ENCODE measurements at regions not wholly inside any gene's neighbourhood (a gene's known extent, or its start where the extent isn't known, plus 50 kb on each side); places are given as distances from the start of the nearest gene placed in this dataset.
"Not testable (repeated sequence)": the region's sequence is repeated elsewhere in the genome, so short reads cannot be mapped to it uniquely, and the experiment has no call there.

- Mint-ChIP-seq H3K4me3 (ENCODE audit: unreplicated experiment) (no peak overlapping the region), H3K27me3 (ENCODE audit: unreplicated experiment) (no peaks in the 10 kb centered on the region), H3K27ac (ENCODE audit: unreplicated experiment) (no peak overlapping the region), H3K9me3 (ENCODE audit: unreplicated experiment) (no peaks in the 10 kb centered on the region), H3K4me1 (ENCODE audit: unreplicated experiment) (no peaks in the 10 kb centered on the region), H3K36me3 (ENCODE audit: low read depth, unreplicated experiment) (no peaks in the 10 kb centered on the region)
- no peak for DNase-seq (ENCODE audit: low spot score)
- no peak for TF ChIP-seq CTCF (IDR thresholded peaks at IDR 0.05; ENCODE audit: unreplicated experiment)
Observed at GRCh38 chr4:111957997-111958396, 187.3 kb upstream of the FAM241A start.

DNA sequence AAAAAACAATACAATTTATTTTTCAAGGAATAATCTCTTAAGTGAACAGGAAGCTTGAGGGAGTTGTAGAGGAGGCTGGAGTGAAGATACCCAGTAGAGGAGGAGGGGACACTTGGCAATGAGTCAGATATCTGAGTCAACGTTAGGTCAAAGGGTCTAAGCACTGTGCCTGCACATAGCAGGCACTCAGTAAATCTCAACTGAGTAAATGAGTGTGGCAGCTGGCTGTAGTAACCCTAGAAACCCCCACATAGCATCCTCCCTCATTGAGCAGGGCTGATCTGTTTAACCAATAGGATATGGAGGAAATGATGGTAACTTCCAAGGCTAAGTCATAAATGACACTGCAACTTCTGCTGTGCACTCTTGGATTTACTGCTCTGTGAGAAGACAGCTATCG lies 186.0 kb upstream of the FAM241A start:
- Mint-ChIP-seq H3K4me3 (ENCODE audit: unreplicated experiment) (no peak overlapping the region), H3K36me3 (ENCODE audit: low read depth, unreplicated experiment) (no peaks in the 10 kb centered on the region), H3K27me3 (ENCODE audit: unreplicated experiment) (no peaks in the 10 kb centered on the region), H3K27ac (ENCODE audit: unreplicated experiment) (no peak overlapping the region), H3K4me1 (ENCODE audit: unreplicated experiment) (no peaks in the 10 kb centered on the region), H3K9me3 (ENCODE audit: unreplicated experiment) (no peaks in the 10 kb centered on the region)
- DNase-seq (ENCODE audit: low spot score) = no peak
- no peak for TF ChIP-seq CTCF (IDR thresholded peaks at IDR 0.05; ENCODE audit: unreplicated experiment)

DNA sequence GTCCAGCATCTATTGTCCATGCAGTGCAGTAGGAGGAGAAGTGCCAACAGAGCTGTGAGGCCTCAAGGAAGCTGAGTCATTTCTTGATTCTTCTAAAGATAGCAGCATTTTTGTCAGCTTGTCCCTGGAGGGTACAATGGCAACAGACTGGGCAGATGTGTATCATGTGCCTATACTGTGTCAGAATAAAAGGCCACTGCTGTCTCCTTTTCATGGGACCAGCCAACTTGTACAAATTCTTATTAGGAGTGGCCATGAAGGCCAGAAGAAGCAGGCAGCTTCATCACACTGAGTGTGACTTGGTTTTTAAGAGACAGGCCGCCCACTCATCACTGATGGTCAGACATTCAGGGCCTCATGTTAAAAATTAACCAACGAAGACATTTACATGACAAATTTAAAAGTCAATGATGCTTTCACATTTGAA lies 185.0 kb upstream of the FAM241A start:
- no peaks in the 10 kb centered on the region for H3K27me3 Mint-ChIP-seq (ENCODE audit: unreplicated experiment)
- H3K27ac Mint-ChIP-seq (ENCODE audit: unreplicated experiment) = no peak overlapping the region
- no peaks in the 10 kb centered on the region for H3K9me3 Mint-ChIP-seq (ENCODE audit: unreplicated experiment)
- no peak for DNase-seq (ENCODE audit: low spot score)
- H3K4me1 Mint-ChIP-seq (ENCODE audit: unreplicated experiment) = no peaks in the 10 kb centered on the region
- H3K4me3 Mint-ChIP-seq (ENCODE audit: unreplicated experiment) = no peak overlapping the region
- H3K36me3 Mint-ChIP-seq (ENCODE audit: low read depth, unreplicated experiment) = no peaks in the 10 kb centered on the region
- TF ChIP-seq CTCF (IDR thresholded peaks at IDR 0.05; ENCODE audit: unreplicated experiment) = no peak

DNA sequence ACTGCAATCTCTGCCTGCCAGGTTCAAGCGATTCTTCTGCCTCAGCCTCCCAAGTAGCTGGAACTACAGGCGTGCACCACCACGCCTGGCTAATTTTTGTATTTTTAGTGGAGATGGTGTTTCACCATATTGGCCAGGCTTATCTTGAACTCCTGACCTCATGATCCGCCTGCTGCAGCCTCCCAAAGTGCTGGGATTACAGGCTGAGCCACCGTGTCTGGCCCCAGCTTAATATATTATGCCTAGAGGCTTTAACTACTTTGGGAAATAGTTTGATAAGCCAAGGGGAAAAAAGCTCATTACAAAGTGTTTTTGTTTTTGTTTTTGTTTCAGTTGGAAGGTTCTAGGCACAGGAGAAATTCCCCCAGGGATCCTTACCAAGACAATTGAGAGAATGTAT lies 184.2 kb upstream of the FAM241A start:
- H3K27me3 Mint-ChIP-seq (ENCODE audit: unreplicated experiment); H3K9me3 Mint-ChIP-seq (ENCODE audit: unreplicated experiment); H3K4me3 Mint-ChIP-seq (ENCODE audit: unreplicated experiment); H3K36me3 Mint-ChIP-seq (ENCODE audit: low read depth, unreplicated experiment); H3K4me1 Mint-ChIP-seq (ENCODE audit: unreplicated experiment); H3K27ac Mint-ChIP-seq (ENCODE audit: unreplicated experiment); DNase-seq (ENCODE audit: low spot score): not testable (repeated sequence)

DNA sequence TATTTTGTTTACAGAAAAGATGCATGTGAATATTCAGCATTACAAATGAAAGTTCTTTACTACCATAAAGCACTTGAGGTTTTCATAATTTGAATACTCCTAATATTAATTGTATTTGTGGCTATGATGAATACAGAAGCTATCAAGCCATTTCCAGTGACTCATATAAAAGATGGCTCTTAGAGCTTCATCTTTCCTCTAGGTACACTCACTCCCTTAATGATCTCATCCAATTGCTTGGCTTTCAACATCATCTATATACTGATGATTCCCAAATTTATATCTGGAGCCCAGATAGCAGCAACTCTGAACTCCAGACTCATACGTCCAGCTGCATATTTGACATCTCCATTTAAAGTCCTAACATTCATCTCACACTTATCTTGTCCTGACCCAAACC lies 183.4 kb upstream of the FAM241A start:
- Mint-ChIP-seq H3K36me3 (ENCODE audit: low read depth, unreplicated experiment) (no peaks in the 10 kb centered on the region), H3K27me3 (ENCODE audit: unreplicated experiment) (no peaks in the 10 kb centered on the region), H3K27ac (ENCODE audit: unreplicated experiment) (no peak overlapping the region), H3K4me3 (ENCODE audit: unreplicated experiment) (no peak overlapping the region), H3K9me3 (ENCODE audit: unreplicated experiment) (no peaks in the 10 kb centered on the region), H3K4me1 (ENCODE audit: unreplicated experiment) (no peaks in the 10 kb centered on the region)
- TF ChIP-seq CTCF (IDR thresholded peaks at IDR 0.05; ENCODE audit: unreplicated experiment) = no peak
- no peak for DNase-seq (ENCODE audit: low spot score)
